CD14-positive monocyte (primary cell): ENCODE measurements at regions not wholly inside any gene's neighbourhood (a gene's known extent, or its start where the extent isn't known, plus 50 kb on each side); places are given as distances from the start of the nearest gene placed in this dataset.

Source experiments
- DNase-seq, 3 donors: peaks; one replicate each; pipeline ENCODE4 v3.0.0-alpha.2; 2011 to 2022
- H2AFZ ChIP-seq: 2 replicates; pipeline ENCODE4 v1.6.0; 2012; ENCODE audit warnings: mild to moderate bottlenecking, low read depth, low read length, inconsistent platforms; ENCODE audit not compliant: insufficient read depth, poor library complexity, severe bottlenecking
- H3K27ac ChIP-seq, 2 donors: 1 replicate in 1 of 2; 2 replicates in 1 of 2; pipeline ENCODE4 v1.5.1; 2012 to 2013; ENCODE audit warnings: low read length in 2 of 2, control low read depth in 1 of 2, inconsistent platforms in 1 of 2, low read depth in 1 of 2, mild to moderate bottlenecking in 1 of 2
- H3K27me3 ChIP-seq, 2 donors: one replicate each; pipeline versions ENCODE4 v1.6.0 to v1.6.1; 2011 to 2013; ENCODE audit warnings: low read length in 2 of 2; ENCODE audit not compliant: control insufficient read depth in 2 of 2, insufficient read depth in 2 of 2
- H3K36me3 ChIP-seq, 2 donors: replicated peaks in 1 of 2; 1 replicate in 1 of 2; 2 replicates in 1 of 2; pipeline versions ENCODE4 v1.5.1 to v1.6.1; 2012 to 2013; ENCODE audit warnings: low read length in 2 of 2, control low read depth in 1 of 2, inconsistent platforms in 1 of 2, mild to moderate bottlenecking in 1 of 2; ENCODE audit not compliant: insufficient read depth in 2 of 2, control insufficient read depth in 1 of 2
- H3K4me1 ChIP-seq, 2 donors: 1 replicate in 1 of 2; 2 replicates in 1 of 2; pipeline versions ENCODE4 v1.5.1 to v1.6.1; 2012 to 2013; ENCODE audit warnings: low read length in 2 of 2, control low read depth in 1 of 2, inconsistent platforms in 1 of 2, mild to moderate bottlenecking in 1 of 2, moderate library complexity in 1 of 2; ENCODE audit not compliant: insufficient read depth in 2 of 2, control insufficient read depth in 1 of 2
- H3K4me2 ChIP-seq: replicated peaks from 2 replicates; pipeline ENCODE3; 2012; ENCODE audit warnings: low read length, moderate library complexity, mild to moderate bottlenecking; ENCODE audit not compliant: poor library complexity, severe bottlenecking; ENCODE audit errors: extremely low read depth
- H3K4me3 ChIP-seq, 3 experiments: fragments of 200-600 bp in 1 of 3; sonication (generic) in 1 of 3; replicated peaks in 1 of 3; 1 replicate in 2 of 3; 2 replicates in 1 of 3; pipeline ENCODE4 v1.5.1; 2011 to 2013; ENCODE audit warnings: low read length in 3 of 3, mild to moderate bottlenecking in 3 of 3, control low read depth in 2 of 3, low read depth in 2 of 3, inconsistent platforms in 1 of 3, moderate library complexity in 1 of 3
- H3K79me2 ChIP-seq: 2 replicates; pipeline ENCODE4 v1.6.0; 2012; ENCODE audit warnings: mild to moderate bottlenecking, control low read depth, inconsistent platforms, low read length, moderate library complexity; ENCODE audit not compliant: insufficient read depth
- H3K9ac ChIP-seq: 2 replicates; pipeline ENCODE4 v1.6.0; 2017; ENCODE audit warnings: low read length, mild to moderate bottlenecking; ENCODE audit not compliant: insufficient read depth, poor library complexity, severe bottlenecking
- H3K9me3 ChIP-seq, 2 donors: replicated peaks in 1 of 2; 1 replicate in 1 of 2; 2 replicates in 1 of 2; pipeline versions ENCODE4 v1.5.1 to v1.6.1; 2012 to 2013; ENCODE audit warnings: low read length in 2 of 2, control low read depth in 1 of 2; ENCODE audit not compliant: control insufficient read depth in 1 of 2, insufficient read depth in 1 of 2
- H4K20me1 ChIP-seq: 2 replicates; pipeline ENCODE4 v1.6.0; 2012; ENCODE audit warnings: mild to moderate bottlenecking, low read length, control low read depth, moderate library complexity; ENCODE audit not compliant: insufficient read depth
- H3K27ac Mint-ChIP-seq, 7 donors: one replicate each; pipeline ENCODE4 v1.8.0; 2020; ENCODE audit warnings: mild to moderate bottlenecking in 7 of 7, mixed read lengths in 7 of 7, moderate library complexity in 6 of 7, inconsistent platforms in 2 of 7
- H3K27me3 Mint-ChIP-seq, 3 donors: one replicate each; pipeline ENCODE4 v1.8.0; 2021 to 2022; ENCODE audit warnings: low read depth in 3 of 3, mild to moderate bottlenecking in 3 of 3, mixed read lengths in 3 of 3, moderate library complexity in 3 of 3, inconsistent platforms in 1 of 3
- H3K36me3 Mint-ChIP-seq, 2 donors: one replicate each; pipeline ENCODE4 v1.8.0; 2020; ENCODE audit warnings: mixed read lengths in 2 of 2, inconsistent platforms in 1 of 2, mild to moderate bottlenecking in 1 of 2
- H3K4me1 Mint-ChIP-seq: one replicate; pipeline ENCODE4 v1.8.0; 2020; ENCODE audit warnings: mild to moderate bottlenecking, mixed read lengths
- H3K4me3 Mint-ChIP-seq, 2 donors: one replicate each; pipeline ENCODE4 v1.8.0; 2020; ENCODE audit warnings: mild to moderate bottlenecking in 2 of 2, mixed read lengths in 2 of 2, moderate library complexity in 1 of 2
- H3K9me3 Mint-ChIP-seq, 7 donors: one replicate each; pipeline ENCODE4 v1.8.0; 2020 to 2022; ENCODE audit warnings: mixed read lengths in 7 of 7, mild to moderate bottlenecking in 6 of 7, moderate library complexity in 6 of 7, inconsistent platforms in 2 of 7
- WGBS: methylation state at CpG from one replicate; pipeline ENCODE4 v1.1.5; 2013; ENCODE audit warnings: missing lambda C conversion rate; ENCODE audit not compliant: insufficient coverage; 5-methylcytosine and 5-hydroxymethylcytosine counted together
- intact Hi-C, 2 donors: fragments of 100-400 bp; cut with micrococcal nuclease; formaldehyde crosslinking; loops; one replicate each; pipeline versions ENCODE4 v1.15.0 to v1.15.1; 2023
- TF ChIP-seq, protein P1 (sequence below): fragments of 200-600 bp; IDR thresholded peaks from one replicate; pipeline ENCODE4 v1.8.0; 2022; ENCODE audit warnings: antibody characterized with exemption, mild to moderate bottlenecking

DNA sequence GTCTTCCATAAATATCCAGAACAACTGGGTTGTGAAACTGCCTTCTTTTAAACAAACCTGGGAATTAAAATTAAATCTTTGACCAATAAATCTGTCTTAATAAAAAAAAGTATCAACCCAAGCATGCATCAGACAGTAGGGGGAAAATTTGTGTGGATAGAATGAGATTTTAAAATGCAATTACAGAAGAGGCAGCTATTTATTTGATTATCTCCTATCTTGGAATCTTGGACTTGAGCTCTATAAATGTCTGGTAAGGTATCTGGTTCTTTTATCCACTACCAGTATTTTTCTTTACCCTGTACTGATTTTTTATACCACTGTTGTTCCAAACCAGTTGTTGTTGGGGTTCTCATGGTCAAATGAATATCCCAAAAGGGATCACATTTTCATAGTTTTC, 157.6 kb upstream of the VEPH1 start:
- no peaks in the 10 kb centered on the region for H3K36me3 Mint-ChIP-seq
- no peaks in the 10 kb centered on the region for H3K4me1 Mint-ChIP-seq
- Histone ChIP-seq H3K9me3 (no peaks in the 10 kb centered on the region), H3K36me3 (no peaks in the 10 kb centered on the region), H3K27me3 (no peaks in the 10 kb centered on the region), H3K4me1 (no peaks in the 10 kb centered on the region), H3K9ac (no peak overlapping the region), H3K79me2 (no peaks in the 10 kb centered on the region), H2AFZ (no peak overlapping the region), H4K20me1 (no peaks in the 10 kb centered on the region), H3K4me2 (no peak overlapping the region), H3K27ac (no peak overlapping the region), H3K4me3 (no peak overlapping the region)
- TF ChIP-seq, protein P1, sequence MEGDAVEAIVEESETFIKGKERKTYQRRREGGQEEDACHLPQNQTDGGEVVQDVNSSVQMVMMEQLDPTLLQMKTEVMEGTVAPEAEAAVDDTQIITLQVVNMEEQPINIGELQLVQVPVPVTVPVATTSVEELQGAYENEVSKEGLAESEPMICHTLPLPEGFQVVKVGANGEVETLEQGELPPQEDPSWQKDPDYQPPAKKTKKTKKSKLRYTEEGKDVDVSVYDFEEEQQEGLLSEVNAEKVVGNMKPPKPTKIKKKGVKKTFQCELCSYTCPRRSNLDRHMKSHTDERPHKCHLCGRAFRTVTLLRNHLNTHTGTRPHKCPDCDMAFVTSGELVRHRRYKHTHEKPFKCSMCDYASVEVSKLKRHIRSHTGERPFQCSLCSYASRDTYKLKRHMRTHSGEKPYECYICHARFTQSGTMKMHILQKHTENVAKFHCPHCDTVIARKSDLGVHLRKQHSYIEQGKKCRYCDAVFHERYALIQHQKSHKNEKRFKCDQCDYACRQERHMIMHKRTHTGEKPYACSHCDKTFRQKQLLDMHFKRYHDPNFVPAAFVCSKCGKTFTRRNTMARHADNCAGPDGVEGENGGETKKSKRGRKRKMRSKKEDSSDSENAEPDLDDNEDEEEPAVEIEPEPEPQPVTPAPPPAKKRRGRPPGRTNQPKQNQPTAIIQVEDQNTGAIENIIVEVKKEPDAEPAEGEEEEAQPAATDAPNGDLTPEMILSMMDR, result no peak
- peaks cover 0 to 1% (median 0%) of the 10 kb centered on the region in 3 donors for H3K27me3 Mint-ChIP-seq
- no peak for DNase-seq
- no peak overlapping the region for H3K27ac Mint-ChIP-seq
- intact Hi-C loops, result no loop called here
- peaks cover 0 to 9% (median 2%) of the 10 kb centered on the region in 7 donors for H3K9me3 Mint-ChIP-seq
- H3K4me3 Mint-ChIP-seq, result no peak overlapping the region

DNA sequence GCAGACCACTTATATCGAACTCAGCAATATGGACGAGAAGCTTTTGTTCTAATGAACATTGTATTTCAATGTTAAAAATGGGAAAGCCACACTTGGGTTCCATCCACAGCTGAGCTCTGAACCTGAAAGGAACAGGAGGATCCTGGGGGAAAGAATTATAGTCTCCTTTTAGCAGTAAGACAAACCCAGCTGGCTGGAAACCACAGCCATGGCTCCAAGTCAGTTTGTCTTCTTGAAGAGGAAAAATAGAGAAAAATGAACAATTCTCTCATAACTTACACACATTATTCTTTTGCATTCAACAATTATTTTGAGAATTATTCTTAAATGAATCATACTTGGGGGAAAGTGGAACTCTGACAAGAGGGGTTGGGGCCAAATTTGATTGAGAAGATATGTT, 149.2 kb upstream of the VEPH1 start:
- intact Hi-C loops, result no loop called here

More for the DNA sequence above, 149.2 kb upstream of the VEPH1 start:
- peaks cover 0 to 1% (median 0%) of the 10 kb centered on the region in 3 donors for H3K27me3 Mint-ChIP-seq
- Histone ChIP-seq H3K27ac (no peak overlapping the region), H3K27me3 (no peaks in the 10 kb centered on the region), H3K4me2 (no peak overlapping the region), H3K79me2 (no peaks in the 10 kb centered on the region), H3K4me1 (no peaks in the 10 kb centered on the region), H4K20me1 (no peaks in the 10 kb centered on the region), H3K9ac (no peak overlapping the region), H3K9me3 (no peaks in the 10 kb centered on the region), H3K36me3 (no peaks in the 10 kb centered on the region), H3K4me3 (no peak overlapping the region), H2AFZ (no peak overlapping the region)
- no peaks in the 10 kb centered on the region for H3K36me3 Mint-ChIP-seq
- no peak for DNase-seq
- no peak overlapping the region for H3K4me3 Mint-ChIP-seq
- TF ChIP-seq, protein P1, result no peak
- 80% methylated on average over 2 of the region's 2 CpGs for WGBS
- H3K9me3 Mint-ChIP-seq, result peaks cover 0 to 5% (median 2%) of the 10 kb centered on the region in 7 donors
- H3K27ac Mint-ChIP-seq, result no peak overlapping the region
- H3K4me1 Mint-ChIP-seq, result no peaks in the 10 kb centered on the region
